HG02588 (cell line): ENCODE measurements at regions not wholly inside any gene's neighbourhood (a gene's known extent, or its start where the extent isn't known, plus 50 kb on each side); places are given as distances from the start of the nearest gene placed in this dataset.

ENCODE experiments used
- ATAC-seq: cut with Tn5 transposase; IDR thresholded peaks from one replicate; pipeline ENCODE4 v1.9.1; 2021; ENCODE audit warnings: mild to moderate bottlenecking, moderate library complexity; ENCODE audit not compliant: unreplicated experiment

- no peak for ATAC-seq
Measured at GRCh38 chr7:136053689-136054485, 76.7 kb upstream of the MTPN start.

- no peak for ATAC-seq
Measured at GRCh38 chr7:136051203-136051928, 74.2 kb upstream of the MTPN start.

GRCh38 chr7:136050462-136050847 lies 73.3 kb upstream of the MTPN start:
- no peak for ATAC-seq

GRCh38 chr7:136049818-136050461 lies 72.8 kb upstream of the MTPN start:
- ATAC-seq = no peak

- no peak for ATAC-seq
Measured at GRCh38 chr7:136049117-136049516, 72.0 kb upstream of the MTPN start.

- no peak for ATAC-seq
Measured at GRCh38 chr7:136046548-136046947, 69.4 kb upstream of the MTPN start.

GRCh38 chr7:136045992-136046391 lies 68.8 kb upstream of the MTPN start:
- ATAC-seq = no peak

- no peak for ATAC-seq
Measured at GRCh38 chr7:136045181-136045580, 68.0 kb upstream of the MTPN start.

- no peak for ATAC-seq
Measured at GRCh38 chr7:136039577-136040345, 62.6 kb upstream of the MTPN start.

GRCh38 chr7:136036336-136036735 lies 59.2 kb upstream of the MTPN start:
- ATAC-seq = no peak

GRCh38 chr7:136034132-136034531 lies 57.0 kb upstream of the MTPN start:
- ATAC-seq = no peak

GRCh38 chr7:136033413-136034031 lies 56.4 kb upstream of the MTPN start:
- ATAC-seq = no peak

GRCh38 chr7:136030867-136031318 lies 53.7 kb upstream of the MTPN start:
- peak; percentile 79 for ATAC-seq

GRCh38 chr7:136030330-136030729 lies 53.2 kb upstream of the MTPN start:
- ATAC-seq = no peak

GRCh38 chr7:136027160-136027559 lies 50.0 kb upstream of the MTPN start:
- ATAC-seq = no peak
